ENCODE measurements at regions not wholly inside any gene's neighbourhood (a gene's known extent, or its start where the extent isn't known, plus 50 kb on each side); places are given as distances from the start of the nearest gene placed in this dataset.

- H3K27ac Mint-ChIP-seq (ENCODE audit: unreplicated experiment), result no peak overlapping the region
- H3K4me1 Mint-ChIP-seq (ENCODE audit: low read depth, unreplicated experiment), result no peaks in the 10 kb centered on the region
- Histone ChIP-seq H3K36me3 (ENCODE audit: control insufficient read depth, insufficient read depth, low read length) (no peaks in the 10 kb centered on the region), H3K9me3 (0 out of 2 replicates have a peak, but pooled peaks cover 4% of the 10 kb centered on the region), H3K4me3 (ENCODE audit: low read depth, low read length) (no peak overlapping the region), H3K27me3 (replicated peaks; ENCODE audit: control insufficient read depth, insufficient read depth, low read length) (no peaks in the 10 kb centered on the region), H3K4me1 (no peaks in the 10 kb centered on the region)
- BruUV-seq (replicated peaks), result no TSS peak
- DNase-seq, result no peak
- CTCF ChIA-PET, result no interaction called here
- POLR2A ChIA-PET, result no interaction called here
- H3K27me3 Mint-ChIP-seq (ENCODE audit: insufficient read depth, unreplicated experiment), result peaks cover 6% of the 10 kb centered on the region
- TF ChIP-seq, protein P1, sequence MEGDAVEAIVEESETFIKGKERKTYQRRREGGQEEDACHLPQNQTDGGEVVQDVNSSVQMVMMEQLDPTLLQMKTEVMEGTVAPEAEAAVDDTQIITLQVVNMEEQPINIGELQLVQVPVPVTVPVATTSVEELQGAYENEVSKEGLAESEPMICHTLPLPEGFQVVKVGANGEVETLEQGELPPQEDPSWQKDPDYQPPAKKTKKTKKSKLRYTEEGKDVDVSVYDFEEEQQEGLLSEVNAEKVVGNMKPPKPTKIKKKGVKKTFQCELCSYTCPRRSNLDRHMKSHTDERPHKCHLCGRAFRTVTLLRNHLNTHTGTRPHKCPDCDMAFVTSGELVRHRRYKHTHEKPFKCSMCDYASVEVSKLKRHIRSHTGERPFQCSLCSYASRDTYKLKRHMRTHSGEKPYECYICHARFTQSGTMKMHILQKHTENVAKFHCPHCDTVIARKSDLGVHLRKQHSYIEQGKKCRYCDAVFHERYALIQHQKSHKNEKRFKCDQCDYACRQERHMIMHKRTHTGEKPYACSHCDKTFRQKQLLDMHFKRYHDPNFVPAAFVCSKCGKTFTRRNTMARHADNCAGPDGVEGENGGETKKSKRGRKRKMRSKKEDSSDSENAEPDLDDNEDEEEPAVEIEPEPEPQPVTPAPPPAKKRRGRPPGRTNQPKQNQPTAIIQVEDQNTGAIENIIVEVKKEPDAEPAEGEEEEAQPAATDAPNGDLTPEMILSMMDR (IDR thresholded peaks at IDR 0.05; ENCODE audit: insufficient read depth in 1 of 2, low read depth in 1 of 2, low read length in 1 of 2, severe bottlenecking in 1 of 2, unreplicated experiment in 1 of 2), result no peak
- intact Hi-C loops (cut with micrococcal nuclease; ENCODE audit: unreplicated experiment), result no loop called here
- H3K4me3 Mint-ChIP-seq (ENCODE audit: unreplicated experiment), result no peak overlapping the region
- no peaks in the 10 kb centered on the region for H3K36me3 Mint-ChIP-seq (ENCODE audit: insufficient read depth, unreplicated experiment)
- H3K9me3 Mint-ChIP-seq (ENCODE audit: unreplicated experiment), result no peaks in the 10 kb centered on the region
These were observed 178.9 kb upstream of the DYRK2 start for GRCh38 chr12:67469666-67470065.

GRCh38 chr12:67471810-67472209 is 176.7 kb upstream of the DYRK2 start:
- Mint-ChIP-seq H3K27me3 (ENCODE audit: insufficient read depth, unreplicated experiment) (peaks cover 4% of the 10 kb centered on the region), H3K4me3 (ENCODE audit: unreplicated experiment) (no peak overlapping the region), H3K36me3 (ENCODE audit: insufficient read depth, unreplicated experiment) (no peaks in the 10 kb centered on the region), H3K4me1 (ENCODE audit: low read depth, unreplicated experiment) (no peaks in the 10 kb centered on the region), H3K9me3 (ENCODE audit: unreplicated experiment) (no peaks in the 10 kb centered on the region), H3K27ac (ENCODE audit: unreplicated experiment) (no peak overlapping the region)
- no TSS peak for BruUV-seq (replicated peaks)
- Histone ChIP-seq H3K9me3 (no peaks in the 10 kb centered on the region), H3K4me3 (ENCODE audit: low read depth, low read length) (no peak overlapping the region), H3K4me1 (no peaks in the 10 kb centered on the region), H3K36me3 (ENCODE audit: control insufficient read depth, insufficient read depth, low read length) (no peaks in the 10 kb centered on the region), H3K27me3 (replicated peaks; ENCODE audit: control insufficient read depth, insufficient read depth, low read length) (no peaks in the 10 kb centered on the region)
- TF ChIP-seq, protein P1 (IDR thresholded peaks at IDR 0.05; ENCODE audit: insufficient read depth in 1 of 2, low read depth in 1 of 2, low read length in 1 of 2, severe bottlenecking in 1 of 2, unreplicated experiment in 1 of 2), result no peak
- intact Hi-C loops (cut with micrococcal nuclease; ENCODE audit: unreplicated experiment), result no loop called here
- ChIA-PET CTCF (no interaction called here), POLR2A (no interaction called here)
- no peak for DNase-seq

- peaks cover 3% of the 10 kb centered on the region for H3K27me3 Mint-ChIP-seq (ENCODE audit: insufficient read depth, unreplicated experiment)
- no peaks in the 10 kb centered on the region for H3K9me3 ChIP-seq
- no peaks in the 10 kb centered on the region for H3K9me3 Mint-ChIP-seq (ENCODE audit: unreplicated experiment)
- no peak overlapping the region for H3K4me3 ChIP-seq (ENCODE audit: low read depth, low read length)
- intact Hi-C loops (cut with micrococcal nuclease; ENCODE audit: unreplicated experiment), result no loop called here
- no peaks in the 10 kb centered on the region for H3K4me1 Mint-ChIP-seq (ENCODE audit: low read depth, unreplicated experiment)
- H3K36me3 ChIP-seq (ENCODE audit: control insufficient read depth, insufficient read depth, low read length), result no peaks in the 10 kb centered on the region
- no peaks in the 10 kb centered on the region for H3K36me3 Mint-ChIP-seq (ENCODE audit: insufficient read depth, unreplicated experiment)
- BruUV-seq (replicated peaks), result no TSS peak
- no peak overlapping the region for H3K27ac Mint-ChIP-seq (ENCODE audit: unreplicated experiment)
- ChIA-PET POLR2A (no interaction called here), CTCF (no interaction called here)
- TF ChIP-seq, protein P1 (IDR thresholded peaks at IDR 0.05; ENCODE audit: insufficient read depth in 1 of 2, low read depth in 1 of 2, low read length in 1 of 2, severe bottlenecking in 1 of 2, unreplicated experiment in 1 of 2), result no peak
- H3K27me3 ChIP-seq (replicated peaks; ENCODE audit: control insufficient read depth, insufficient read depth, low read length), result no peaks in the 10 kb centered on the region
- no peak overlapping the region for H3K4me3 Mint-ChIP-seq (ENCODE audit: unreplicated experiment)
- no peaks in the 10 kb centered on the region for H3K4me1 ChIP-seq
- no peak for DNase-seq
These were observed 176.0 kb upstream of the DYRK2 start for GRCh38 chr12:67472539-67472938.

Measured in Caco-2 (cell line).